ELR (cell line): ENCODE measurements at regions not wholly inside any gene's neighbourhood (a gene's known extent, or its start where the extent isn't known, plus 50 kb on each side); places are given as distances from the start of the nearest gene placed in this dataset.
"Not testable (repeated sequence)": the region's sequence is repeated elsewhere in the genome, so short reads cannot be mapped to it uniquely, and the experiment has no call there.

Experiments used
- DNase-seq: peaks from one replicate; pipeline ENCODE4 v3.0.0-alpha.2; 2015; ENCODE audit warnings: low read depth

DNA sequence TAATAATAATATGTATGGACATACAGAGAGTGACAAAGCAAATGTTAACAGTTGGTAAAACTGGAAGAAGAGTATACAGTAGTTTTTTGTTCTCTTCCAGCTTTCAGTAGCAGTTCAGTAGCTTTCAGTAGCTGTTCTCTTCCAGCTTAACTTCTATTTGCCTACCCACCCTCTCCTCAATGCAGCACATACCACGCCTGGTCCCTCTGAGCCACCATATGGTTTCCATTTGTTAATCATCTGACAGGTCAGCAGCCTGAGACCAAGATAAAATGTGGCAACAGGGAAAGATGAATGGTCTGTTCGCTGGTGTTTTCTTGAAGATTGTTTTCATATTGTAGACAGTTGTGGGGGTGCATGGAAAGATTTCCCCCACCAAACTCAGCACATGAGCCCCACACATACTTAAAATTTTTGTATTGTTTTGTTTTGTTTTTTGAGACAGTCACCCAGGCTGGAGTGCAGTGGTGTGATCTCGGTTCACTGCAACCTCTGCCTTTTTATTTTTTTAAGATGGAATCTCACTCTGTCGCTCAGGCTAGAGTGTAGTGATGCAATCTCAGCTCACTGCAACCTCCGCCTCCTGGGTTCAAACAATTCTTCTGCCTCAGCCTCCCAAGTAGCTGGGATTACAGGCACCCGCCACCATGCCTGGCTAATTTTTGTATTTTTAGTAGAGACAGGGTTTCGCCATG is 56.8 kb downstream of the ATP6V0E2 start:
- DNase-seq, result not testable (repeated sequence)

GRCh38 chr7:149933776-149934175 is 60.0 kb downstream of the ATP6V0E2 start:
- not testable (repeated sequence) for DNase-seq

GRCh38 chr7:149947346-149947745 is 73.6 kb downstream of the ATP6V0E2 start:
- DNase-seq, result not testable (repeated sequence)

GRCh38 chr7:149948444-149948843 is 74.7 kb downstream of the ATP6V0E2 start:
- DNase-seq, result not testable (repeated sequence)

- not testable (repeated sequence) for DNase-seq
Observed at GRCh38 chr7:149949863-149950577, 76.3 kb downstream of the ATP6V0E2 start.

DNA sequence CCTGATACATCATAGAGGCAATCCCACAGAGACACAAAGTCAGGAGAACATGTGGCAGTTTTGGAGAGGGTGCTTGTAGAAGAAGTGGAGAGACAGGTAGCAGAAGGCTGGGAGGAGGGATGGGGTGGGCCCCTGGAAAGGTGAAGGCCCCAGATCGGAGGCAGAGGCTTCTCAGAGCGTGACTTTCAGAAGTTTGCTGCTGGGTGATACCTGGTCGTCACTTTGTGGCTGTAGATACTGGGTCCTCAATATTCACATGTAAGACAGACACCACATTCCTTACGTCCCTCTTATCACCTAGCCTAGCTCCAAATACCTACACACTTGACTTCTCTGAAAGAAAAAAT is 76.8 kb downstream of the ATP6V0E2 start:
- not testable (repeated sequence) for DNase-seq

- DNase-seq, result not testable (repeated sequence)
Observed at GRCh38 chr7:149951579-149951978, 77.8 kb downstream of the ATP6V0E2 start.

GRCh38 chr7:149958880-149959279 is 85.1 kb downstream of the ATP6V0E2 start:
- DNase-seq, result not testable (repeated sequence)

DNA sequence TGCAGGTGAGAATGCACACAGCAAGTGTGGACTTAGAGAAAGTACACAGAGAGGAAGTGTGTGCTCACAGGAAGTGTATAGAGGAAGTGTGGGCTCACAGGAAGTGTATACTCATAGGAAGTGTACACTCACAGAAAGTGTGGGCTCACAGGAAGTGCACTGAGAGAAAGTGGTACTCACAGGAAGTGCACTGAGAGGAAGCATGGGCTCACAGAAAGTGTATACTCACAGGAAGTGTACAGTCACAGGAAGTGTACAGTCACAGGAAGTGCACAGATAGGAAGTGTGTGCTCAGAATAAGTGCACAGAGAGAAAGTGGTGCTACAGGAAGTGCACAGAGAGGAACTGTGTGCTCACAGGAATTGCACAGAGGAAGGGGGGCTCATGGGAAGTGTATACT is 87.1 kb downstream of the ATP6V0E2 start:
- not testable (repeated sequence) for DNase-seq

DNA sequence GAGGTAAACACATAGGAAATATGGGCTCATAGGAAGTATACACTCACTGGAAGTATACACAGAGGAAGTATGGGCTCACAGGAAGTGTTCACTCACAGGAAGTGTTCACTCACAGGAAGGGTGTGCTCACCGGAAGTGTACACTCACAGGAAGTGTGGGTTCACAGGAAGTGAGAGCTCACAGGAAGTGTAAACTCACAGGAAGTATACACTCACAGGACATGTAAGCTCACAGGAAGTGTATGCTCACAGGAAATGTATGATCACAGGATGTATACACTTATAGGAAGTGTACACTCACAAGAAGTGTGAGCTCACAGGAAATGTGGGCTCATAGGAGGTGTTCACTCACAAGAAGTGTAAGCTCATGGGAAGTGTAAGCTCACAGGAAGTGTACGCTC is 88.1 kb downstream of the ATP6V0E2 start:
- DNase-seq, result not testable (repeated sequence)

GRCh38 chr7:149962685-149963319 is 89.0 kb downstream of the ATP6V0E2 start:
- DNase-seq, result not testable (repeated sequence)

DNA sequence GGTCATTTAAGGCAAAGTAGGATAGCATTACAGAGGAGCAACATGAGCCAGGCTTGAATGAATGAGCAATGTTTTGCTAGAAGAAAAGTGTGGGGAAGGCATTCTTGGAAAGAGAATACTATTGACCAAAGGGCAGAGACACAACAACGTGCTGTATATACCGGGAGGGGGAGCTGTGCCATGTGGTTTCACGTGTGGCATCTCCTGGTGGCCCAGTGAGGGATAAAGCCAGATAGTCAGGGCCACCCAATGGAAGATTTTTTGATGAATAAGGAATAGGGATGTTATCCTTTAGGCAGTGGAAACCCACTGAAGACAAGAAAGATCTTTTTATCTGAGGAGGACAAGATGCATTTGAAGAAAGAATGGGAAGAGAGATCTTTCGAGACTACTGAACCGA is 90.2 kb downstream of the ATP6V0E2 start:
- not testable (repeated sequence) for DNase-seq

GRCh38 chr7:149966444-149966843 is 92.7 kb downstream of the ATP6V0E2 start:
- not testable (repeated sequence) for DNase-seq

- DNase-seq, result not testable (repeated sequence)
Observed at GRCh38 chr7:149972977-149973376, 99.2 kb downstream of the ATP6V0E2 start.

DNA sequence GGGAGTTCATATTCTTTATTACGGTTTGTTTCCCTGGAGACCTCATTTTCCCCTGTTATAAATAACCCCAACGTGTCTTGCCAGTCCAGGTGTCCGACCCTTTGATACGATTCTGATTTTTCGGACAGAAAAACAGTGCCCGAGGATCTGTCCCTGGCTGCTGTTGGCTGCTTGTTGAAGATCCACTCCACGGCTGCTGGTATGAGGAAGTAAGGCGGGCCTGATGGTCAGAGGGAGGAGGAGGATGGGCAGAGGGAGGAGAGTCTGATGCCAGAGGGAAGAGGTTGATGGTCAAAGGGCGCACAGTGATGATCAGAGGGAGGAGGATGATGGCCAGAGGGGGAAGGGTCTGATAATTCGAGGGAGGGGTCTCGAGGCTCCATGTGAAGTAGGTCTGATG is 99.9 kb downstream of the ATP6V0E2 start:
- not testable (repeated sequence) for DNase-seq

- not testable (repeated sequence) for DNase-seq
Observed at GRCh38 chr7:149975608-149976007, 101.8 kb downstream of the ATP6V0E2 start.

DNA sequence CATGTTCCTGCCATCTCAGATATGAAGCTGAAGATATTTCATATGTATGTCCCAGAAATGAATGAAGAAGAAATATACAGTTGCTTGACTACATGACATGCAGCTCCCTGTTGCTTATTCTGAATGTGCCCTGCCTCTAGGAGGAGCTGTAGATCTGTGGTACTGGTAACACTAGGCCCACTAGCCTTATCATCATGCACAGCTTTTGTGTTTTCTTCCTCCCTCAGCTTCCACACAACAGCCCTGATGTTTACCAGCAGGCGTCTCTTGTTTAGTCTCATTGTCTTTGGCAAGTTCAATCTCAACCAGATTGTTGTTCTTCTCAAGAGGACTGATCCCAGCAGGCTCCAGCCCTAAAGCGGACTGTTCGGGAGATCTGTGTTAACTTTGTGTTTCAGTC is 104.8 kb downstream of the ATP6V0E2 start:
- DNase-seq, result not testable (repeated sequence)

GRCh38 chr7:149978944-149979343 is 105.2 kb downstream of the ATP6V0E2 start:
- not testable (repeated sequence) for DNase-seq

GRCh38 chr7:149982537-149983112 is 108.9 kb downstream of the ATP6V0E2 start:
- DNase-seq, result not testable (repeated sequence)

DNA sequence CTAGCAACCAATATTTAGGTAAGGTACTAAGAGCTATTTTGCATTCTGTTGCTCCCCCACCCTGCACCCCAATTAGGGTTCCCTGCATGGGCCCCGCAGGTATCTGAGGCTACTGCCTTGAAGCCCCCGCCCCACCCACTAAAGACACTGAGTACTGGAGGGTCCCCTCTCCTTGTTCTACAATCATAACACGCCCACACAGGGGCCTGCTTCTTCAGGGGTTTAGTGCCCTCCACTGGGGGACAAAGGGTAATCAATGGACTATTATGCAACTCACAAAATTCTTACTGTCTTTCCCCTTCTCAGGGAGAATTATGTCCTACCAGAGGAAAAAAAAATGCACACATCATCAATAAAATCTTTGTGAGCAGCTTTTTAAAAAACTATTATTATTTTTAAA is 113.1 kb downstream of the ATP6V0E2 start:
- DNase-seq, result not testable (repeated sequence)

- not testable (repeated sequence) for DNase-seq
Observed at GRCh38 chr7:149991652-149992302, 118.0 kb downstream of the ATP6V0E2 start.

DNA sequence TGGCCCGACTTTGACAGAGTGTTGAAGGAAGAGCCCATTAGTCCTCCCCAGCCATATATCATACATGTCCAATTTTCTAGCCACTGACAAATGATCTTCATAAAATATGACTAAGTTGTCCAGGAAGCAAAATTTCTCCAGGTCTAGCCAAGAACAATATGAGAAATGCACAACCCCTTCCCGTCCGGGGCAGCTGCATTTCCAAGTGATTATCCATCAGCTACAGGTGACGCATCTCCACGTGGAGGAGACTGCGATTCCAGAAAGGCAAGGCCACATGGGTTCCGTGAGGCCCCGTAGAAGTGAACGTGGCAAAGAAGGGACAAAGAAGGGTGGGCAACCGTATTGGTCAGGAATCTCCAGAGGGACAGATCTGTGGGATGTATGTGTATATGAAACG is 118.6 kb downstream of the ATP6V0E2 start:
- DNase-seq, result not testable (repeated sequence)
